ENCODE measurements at regions not wholly inside any gene's neighbourhood (a gene's known extent, or its start where the extent isn't known, plus 50 kb on each side); places are given as distances from the start of the nearest gene placed in this dataset.

GRCh38 chr11:88434333-88434976 lies 96.9 kb upstream of the CTSC start:
- TF ChIP-seq CTCF (IDR thresholded peaks at IDR 0.05) (no peak), POLR2A (IDR thresholded peaks at IDR 0.05) (no peak)
